ENCODE measurements at regions not wholly inside any gene's neighbourhood (a gene's known extent, or its start where the extent isn't known, plus 50 kb on each side); places are given as distances from the start of the nearest gene placed in this dataset.
"Not testable (repeated sequence)": the region's sequence is repeated elsewhere in the genome, so short reads cannot be mapped to it uniquely, and the experiment has no call there.

GRCh38 chr16:21487956-21488355 lies 111.4 kb upstream of the METTL9 start:
- not testable (repeated sequence) for DNase-seq (ENCODE audit: low read depth); H3K4me3 ChIP-seq (ENCODE audit: low read length)

DNA sequence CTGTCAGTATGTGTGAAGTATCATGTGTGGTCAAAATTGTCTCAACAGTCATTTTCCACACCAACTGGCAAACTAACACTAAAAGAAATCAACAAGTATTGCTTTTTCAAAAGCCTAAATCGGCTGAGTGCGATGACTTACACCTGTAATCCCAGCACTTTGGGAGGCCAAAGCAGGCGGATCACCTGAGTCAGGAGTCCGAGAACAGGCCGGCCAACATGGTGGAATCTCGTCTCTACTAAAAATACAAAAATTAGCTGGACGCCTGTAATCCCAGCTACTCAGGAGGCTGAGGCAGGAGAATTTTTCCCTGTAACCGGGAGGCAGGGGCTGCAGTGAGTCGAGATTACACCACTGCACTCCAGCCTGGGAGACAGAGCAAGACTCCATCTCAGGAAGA lies 100.3 kb upstream of the METTL9 start:
- not testable (repeated sequence) for DNase-seq (ENCODE audit: low read depth); H3K4me3 ChIP-seq (ENCODE audit: low read length)

DNA sequence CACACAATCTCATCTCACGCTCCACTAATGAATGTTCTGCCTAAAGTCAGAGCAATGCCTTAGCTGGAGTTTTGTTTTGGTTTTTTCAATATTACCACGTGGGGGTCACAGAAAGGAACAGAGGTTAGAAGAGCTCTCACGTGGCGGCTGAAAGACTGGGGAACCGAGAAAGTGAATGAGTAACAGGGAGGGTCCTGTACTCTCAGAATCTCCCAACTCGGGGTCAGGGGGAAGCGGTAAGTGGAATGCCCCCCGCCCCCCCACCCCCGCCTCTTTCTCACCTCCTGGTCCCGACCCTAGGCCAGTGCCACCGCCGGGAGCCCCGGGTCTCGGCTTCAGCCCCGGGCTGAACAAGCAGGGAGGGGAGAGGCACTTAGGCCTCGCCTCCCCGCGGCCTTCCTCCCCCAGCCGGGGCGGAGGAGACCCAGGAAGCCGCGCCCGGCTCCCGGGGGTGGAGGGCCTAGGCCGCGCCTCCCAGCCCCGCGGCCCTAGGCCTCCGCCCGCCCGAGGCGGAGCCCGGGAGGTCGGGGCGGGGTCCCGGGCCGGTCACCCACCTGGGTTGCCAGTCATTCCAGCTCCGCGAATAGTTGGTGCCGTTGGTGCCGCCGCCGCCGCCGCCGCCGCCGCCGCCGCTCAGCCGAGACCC lies 98.0 kb upstream of the METTL9 start:
- DNase-seq (ENCODE audit: low read depth): peak; percentile 40
- H3K4me3 ChIP-seq (ENCODE audit: low read length): peak overlapping the region; percentile 68

- TF ChIP-seq CTCF (conservative IDR thresholded peaks at IDR 0.05; ENCODE audit: low read length): no peak
- DNase-seq (ENCODE audit: low read depth): peak; percentile 87
- H3K4me3 ChIP-seq (ENCODE audit: low read length): peak overlapping the region; percentile 68
Measured at GRCh38 chr16:21501869-21502667, 97.3 kb upstream of the METTL9 start.

GRCh38 chr16:21503574-21503920 lies 95.8 kb upstream of the METTL9 start:
- DNase-seq (ENCODE audit: low read depth); H3K4me3 ChIP-seq (ENCODE audit: low read length): not testable (repeated sequence)

DNA sequence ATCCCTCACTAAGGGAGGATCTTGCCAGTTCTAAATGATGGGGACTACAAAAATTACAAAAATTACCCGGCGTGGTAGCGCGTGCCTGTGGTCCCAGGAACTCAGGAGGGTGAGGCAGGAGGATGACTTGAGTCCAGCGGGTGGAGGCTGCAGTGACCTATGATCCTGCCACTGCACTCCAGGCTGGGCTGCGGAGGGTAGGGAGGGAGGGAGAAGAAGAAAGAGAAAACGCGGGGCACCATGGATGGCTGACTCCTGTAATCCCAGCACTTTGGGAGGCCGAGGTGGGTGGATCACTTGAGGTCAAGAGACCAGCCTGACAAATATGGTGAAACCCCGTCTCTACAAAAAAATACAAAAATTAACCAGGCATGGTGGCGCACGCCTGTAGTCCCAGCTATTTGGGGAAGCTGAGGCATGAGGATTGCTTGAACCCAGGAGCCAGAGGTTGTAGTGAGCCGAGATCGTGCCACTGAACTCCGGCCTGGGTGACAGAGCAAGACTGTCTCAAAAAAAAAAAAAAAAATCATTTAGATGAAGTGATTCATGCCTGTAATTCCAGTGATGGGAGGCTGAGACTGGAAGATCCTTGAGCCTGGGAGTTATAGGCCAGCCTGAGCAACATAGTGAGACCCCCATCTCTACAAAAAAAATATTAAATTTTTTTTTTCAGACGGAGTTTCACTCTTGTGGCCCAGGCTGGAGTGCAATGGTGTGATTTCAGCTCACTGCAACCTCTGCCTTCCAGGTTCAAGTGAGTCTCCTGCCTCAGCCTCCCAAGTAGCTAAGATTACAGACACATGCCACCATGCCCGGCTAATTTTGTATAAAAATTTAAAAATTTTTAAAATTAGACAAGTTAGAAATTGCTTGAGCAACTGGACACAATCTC lies 95.2 kb upstream of the METTL9 start:
- not testable (repeated sequence) for DNase-seq (ENCODE audit: low read depth); H3K4me3 ChIP-seq (ENCODE audit: low read length)

DNA sequence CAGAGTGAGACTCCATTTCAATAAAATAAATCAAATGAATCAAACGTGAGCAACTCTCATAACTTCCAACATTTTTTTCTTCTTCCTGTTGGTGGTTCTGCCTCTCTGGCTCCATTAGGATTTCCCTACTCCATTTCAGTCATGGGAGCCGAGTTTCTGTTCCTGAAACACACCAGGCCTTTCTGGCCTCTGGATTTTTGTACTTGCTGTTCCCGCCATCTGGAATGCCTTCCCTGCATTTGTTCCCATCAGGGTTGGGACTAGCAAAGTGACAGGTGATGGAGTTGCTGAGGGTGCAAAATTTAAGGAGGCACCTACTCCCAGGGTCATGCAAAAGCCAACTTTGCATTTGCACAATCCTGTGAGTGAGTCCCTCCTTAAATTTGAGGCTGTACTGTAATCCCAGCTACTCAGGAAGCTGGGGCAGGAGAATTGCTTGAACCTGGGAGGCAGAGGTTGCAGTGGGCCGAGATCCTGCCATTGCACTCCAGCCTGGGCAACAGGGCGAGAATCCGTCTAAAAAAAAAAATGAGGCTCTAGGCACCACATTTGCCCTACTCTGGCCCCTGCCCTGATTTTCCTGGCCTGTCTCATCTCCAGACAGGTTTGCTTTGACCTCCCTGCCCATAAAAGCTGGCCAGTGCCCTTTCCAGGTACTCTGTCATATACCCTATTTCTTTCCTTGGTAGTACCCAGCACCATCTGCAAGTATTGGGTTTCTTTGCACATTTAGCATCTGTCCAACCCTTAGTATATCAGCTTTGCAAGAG lies 93.4 kb upstream of the METTL9 start:
- DNase-seq (ENCODE audit: low read depth); H3K4me3 ChIP-seq (ENCODE audit: low read length): not testable (repeated sequence)

DNA sequence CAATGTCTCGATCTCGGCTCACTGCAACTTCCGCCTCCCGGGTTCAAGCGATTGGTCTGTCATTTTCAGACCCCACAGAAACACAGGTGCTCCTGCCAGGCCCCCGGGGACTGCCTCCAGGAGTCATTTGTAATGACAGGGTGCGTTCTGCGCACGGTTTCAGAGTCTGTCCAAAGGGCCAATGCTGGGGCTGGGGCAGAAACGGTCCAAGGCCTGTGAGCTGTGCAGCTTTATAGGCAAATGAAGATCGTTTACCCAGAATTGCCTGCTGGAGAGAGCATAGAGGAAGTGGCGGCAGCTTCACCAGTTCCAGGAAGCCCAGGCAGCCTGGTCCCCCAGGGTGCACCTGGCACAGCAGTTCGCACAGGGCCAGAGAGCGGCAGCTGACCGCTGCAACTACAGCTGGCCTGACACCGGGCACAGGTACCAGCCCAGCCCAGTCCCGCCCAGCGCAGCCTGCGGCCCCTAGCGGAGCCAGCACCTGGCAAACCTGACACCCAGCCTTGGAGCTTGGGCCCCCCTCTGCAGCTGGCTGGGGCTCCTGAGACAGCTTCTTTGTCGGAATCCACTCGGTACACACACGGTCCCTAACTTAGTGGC lies 92.4 kb upstream of the METTL9 start:
- not testable (repeated sequence) for H3K4me3 ChIP-seq (ENCODE audit: low read length)

DNA sequence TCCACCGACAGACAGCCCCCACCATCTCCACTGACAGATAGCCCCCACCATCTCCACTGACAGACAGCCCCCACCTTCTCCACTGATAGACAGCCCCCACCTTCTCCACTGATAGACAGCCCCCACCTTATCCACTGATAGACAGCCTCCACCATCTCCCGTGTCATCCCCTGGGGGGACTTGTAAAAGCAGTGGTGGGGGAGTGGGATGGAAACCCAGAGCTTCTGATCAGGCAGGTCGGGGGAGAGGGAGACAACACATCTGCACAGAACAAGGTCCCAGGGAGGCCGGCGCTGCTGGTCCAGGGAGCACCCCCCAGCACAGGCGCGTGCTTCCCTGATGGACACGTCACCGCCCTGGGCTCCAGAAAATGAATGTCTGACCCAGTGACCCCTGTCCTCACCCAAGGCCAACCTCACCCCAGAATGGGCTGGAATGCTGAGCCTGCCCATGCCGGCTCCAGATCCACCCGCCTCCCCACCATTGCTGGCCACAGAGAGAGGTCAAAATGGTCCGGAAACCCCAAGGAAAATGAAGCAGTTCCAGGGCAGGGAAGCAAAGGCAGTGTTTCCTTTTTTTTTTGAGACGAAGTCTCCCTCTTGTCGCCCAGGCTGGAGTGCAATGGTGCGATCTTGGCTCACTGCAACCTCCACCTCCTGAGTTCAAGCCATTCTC lies 91.6 kb upstream of the METTL9 start:
- DNase-seq (ENCODE audit: low read depth); H3K4me3 ChIP-seq (ENCODE audit: low read length): not testable (repeated sequence)

More for the DNA sequence above, 92.4 kb upstream of the METTL9 start:
- DNase-seq (ENCODE audit: low read depth): not testable (repeated sequence)

DNA sequence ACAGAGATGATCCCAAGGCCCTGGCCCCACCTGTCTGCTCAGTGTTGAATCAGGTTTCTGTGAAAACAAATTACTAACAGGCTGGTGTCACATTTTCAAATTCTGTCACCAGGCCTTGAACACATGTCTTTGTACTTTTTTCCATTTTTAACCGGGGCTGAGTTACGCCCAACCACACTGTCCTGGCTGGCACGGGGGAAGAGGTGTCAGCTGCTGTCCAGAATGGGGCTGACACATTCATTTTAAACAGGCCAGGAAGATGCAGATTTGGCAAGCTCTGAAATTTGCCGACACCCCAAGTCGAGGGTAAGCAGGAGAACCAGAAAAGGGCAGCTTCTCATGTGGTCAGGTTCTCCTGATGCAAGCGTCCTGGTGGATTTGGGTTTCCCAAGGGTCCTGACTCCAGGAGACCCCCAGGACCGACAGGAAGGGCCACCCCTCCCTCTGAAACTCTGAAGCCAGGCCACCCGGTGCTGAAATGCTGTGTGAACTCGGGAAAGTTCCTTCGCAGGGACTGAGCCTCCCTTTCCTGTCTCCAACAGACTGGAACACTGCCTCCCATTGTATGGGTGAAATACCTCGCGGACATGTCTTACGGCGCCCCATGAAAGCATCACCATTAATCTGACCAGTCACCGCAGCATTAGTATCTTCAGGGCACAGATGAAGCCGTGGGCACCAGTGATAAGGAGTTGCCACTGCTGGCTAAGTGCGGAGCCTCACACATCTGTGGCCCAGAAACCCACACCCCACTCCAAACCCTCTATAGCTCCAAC lies 90.5 kb upstream of the METTL9 start:
- peak; percentile 31 for DNase-seq (ENCODE audit: low read depth)

GRCh38 chr16:21509437-21510086 lies 89.8 kb upstream of the METTL9 start:
- not testable (repeated sequence) for H3K4me3 ChIP-seq (ENCODE audit: low read length)
- peak; percentile 15 for DNase-seq (ENCODE audit: low read depth)

More for the DNA sequence above, 90.5 kb upstream of the METTL9 start:
- not testable (repeated sequence) for H3K4me3 ChIP-seq (ENCODE audit: low read length)

GRCh38 chr16:21510869-21511255 lies 88.5 kb upstream of the METTL9 start:
- DNase-seq (ENCODE audit: low read depth); H3K4me3 ChIP-seq (ENCODE audit: low read length): not testable (repeated sequence)

DNA sequence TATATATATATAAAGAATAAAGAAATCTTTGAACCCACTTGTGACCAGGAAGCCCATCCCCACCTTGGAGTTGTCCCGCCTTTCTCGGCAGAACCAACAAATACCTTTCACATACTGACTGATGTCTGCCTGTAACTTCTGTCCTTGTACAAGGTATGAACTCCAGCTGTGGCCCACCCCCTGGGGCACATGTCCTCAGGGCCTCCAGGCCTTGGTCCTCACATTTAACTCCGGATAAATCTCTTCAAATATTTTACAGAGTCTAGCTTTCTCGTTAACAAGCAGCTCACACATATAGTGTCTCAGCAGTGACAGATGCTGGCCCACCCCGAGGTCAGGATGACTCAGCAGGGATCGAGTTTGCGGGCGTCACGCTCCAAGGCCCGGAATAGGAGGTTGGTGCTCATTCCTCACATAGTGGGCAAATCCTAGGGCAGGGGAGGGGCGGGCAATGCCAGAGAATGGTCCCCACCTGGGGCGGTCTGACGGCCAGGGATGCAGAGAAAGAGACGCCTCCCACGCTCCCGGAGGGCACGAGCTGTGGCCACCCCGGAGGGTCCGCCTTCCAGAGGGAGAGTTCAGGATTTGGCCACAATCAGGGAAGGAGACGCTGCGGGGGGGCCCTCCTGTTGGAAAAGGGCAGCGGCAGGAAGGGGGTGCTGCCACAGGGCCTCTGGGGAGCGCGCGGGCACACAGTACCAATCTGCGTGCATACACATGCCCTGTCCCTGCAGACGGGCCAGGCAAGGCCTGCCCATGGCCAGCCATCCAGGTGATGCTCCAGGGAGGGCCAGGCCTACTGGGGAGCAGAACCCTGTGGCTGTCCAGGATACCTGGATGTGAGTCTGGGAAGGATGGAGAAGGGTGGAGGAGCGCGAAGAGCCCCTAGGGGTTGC lies 87.8 kb upstream of the METTL9 start:
- H3K4me3 ChIP-seq (ENCODE audit: low read length): 0 out of 2 replicates have a peak overlapping the region, but pooled peaks have one; percentile 22
- peak; percentile 68 for DNase-seq (ENCODE audit: low read depth)

DNA sequence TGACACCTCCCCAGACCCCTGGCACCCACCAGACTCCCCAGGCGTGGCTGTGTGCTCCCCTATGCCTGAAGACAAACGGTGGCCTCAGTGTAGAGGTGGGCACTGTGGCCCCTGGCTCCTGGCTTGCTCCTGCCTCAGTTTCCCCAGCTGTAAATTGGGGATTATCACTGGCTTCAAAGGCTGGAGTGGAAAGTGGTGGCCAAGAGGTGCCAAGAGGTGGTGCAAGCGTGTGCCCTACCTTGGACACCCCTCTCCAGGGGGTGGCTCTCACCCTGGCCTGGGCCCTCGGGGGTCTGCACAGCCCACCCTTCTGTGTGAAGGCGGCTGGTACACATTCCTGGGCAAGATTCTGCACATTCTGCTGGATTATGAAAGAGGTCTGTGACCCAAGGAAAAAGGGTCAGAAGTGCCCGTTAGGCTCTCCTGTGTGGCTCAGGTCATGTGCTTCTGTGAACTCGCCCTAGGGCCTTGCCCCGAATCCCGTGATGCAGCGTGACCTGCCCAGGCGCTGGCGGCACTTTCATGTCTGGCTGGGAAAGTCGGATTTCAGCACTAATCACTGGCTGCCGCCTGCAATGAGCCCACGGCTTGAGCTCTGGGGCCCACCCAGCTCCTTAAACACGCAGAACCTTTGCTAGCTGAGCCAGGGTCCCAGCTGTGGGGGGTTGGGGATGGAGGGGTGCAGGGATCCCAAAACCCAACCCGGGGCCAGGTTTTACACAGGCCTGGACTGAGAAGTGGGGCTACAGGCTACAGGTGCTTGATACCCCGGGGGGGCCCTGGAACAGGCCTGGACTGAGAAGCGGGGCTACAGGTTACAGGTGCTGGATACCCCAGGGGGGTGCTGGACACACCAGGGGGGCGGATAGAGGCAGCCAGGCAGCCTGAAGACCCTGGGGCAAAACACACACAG lies 86.8 kb upstream of the METTL9 start:
- DNase-seq (ENCODE audit: low read depth): peak; percentile 6

More for the DNA sequence above, 86.8 kb upstream of the METTL9 start:
- not testable (repeated sequence) for H3K4me3 ChIP-seq (ENCODE audit: low read length)
